NOMO-1 (cell line): ENCODE measurements at regions not wholly inside any gene's neighbourhood (a gene's known extent, or its start where the extent isn't known, plus 50 kb on each side); places are given as distances from the start of the nearest gene placed in this dataset.

Experiments
- DNase-seq, 2 experiments: peaks; one replicate each; lab custom pipeline; 2025; ENCODE audit not compliant: unreplicated experiment in 2 of 2; lab: John Stamatoyannopoulos, UW

DNA sequence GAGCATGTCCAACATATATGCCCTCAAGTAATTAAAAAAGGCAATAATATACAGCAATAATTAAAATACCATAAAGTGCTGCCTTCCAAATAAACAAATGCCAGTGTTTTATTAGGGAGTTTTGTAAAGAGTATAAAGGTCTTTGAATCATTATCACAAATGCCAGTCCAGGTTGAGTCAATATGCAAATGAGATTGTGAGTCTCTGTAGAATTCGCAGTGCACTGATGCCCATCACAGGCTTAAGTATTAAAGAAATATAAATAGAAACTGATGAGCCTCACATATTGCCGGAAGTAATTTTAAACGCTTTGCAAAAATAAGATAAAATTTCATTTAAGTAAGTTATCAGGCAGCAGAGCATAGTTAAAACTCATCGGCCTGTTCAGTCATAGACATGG, 205.0 kb upstream of the TECRL start:
- DNase-seq: no peak

DNA sequence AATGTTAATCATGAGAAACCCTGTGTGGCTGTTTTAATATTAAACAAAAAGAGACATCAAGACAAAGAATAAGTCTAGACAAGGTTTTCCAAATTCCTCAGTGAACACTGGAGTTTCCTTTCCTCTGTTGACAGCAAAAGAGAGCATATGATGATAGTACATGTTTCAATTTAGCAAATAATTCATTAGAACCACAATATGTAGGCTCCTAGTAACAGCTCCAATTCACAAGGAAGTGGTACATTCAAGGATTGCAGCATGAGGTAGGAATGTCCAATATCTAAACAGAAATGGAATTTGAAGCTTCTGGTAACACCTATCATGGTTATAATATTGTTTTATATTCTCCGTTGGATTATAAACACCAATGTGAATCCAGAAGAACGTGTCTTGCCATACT, 203.8 kb upstream of the TECRL start:
- no peak for DNase-seq

DNA sequence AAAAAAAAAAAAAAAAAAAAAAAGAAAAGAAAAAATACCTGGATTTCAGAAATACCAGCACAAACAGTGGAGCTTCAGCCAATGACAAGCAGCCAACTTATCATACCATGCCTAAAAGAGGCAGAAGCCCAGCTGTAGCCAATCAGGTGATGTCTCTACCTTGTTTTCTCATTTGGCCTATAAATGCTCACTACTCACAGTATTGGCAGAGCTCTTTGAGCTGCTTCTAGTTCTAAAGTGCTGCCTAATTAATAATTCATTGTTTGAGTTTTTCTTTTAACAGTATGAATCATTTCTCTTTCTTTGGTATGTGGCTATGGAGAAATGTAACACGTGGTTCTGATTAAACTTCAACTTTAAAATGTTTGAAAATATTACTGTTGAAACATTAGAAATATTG, 188.8 kb upstream of the TECRL start:
- DNase-seq: no peak

DNA sequence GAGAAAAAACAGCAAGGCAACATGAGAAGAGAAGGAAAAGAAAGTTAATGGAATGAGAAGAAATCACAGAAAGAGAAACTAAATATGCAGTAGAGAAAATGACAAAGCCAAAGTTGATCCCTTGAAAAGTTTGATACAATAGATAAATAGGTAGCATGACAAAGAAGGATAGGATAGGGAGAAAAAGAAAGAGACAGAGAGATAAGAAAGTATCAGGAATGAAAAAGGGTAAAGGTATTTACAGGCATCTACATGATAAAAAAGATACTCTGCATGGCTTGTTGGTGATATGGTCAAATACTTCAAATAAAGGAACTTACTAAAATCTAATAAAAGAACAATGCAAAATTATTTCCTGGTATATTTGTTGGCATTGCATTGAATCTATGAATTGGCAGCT, 185.5 kb upstream of the TECRL start:
- DNase-seq: no peak

DNA sequence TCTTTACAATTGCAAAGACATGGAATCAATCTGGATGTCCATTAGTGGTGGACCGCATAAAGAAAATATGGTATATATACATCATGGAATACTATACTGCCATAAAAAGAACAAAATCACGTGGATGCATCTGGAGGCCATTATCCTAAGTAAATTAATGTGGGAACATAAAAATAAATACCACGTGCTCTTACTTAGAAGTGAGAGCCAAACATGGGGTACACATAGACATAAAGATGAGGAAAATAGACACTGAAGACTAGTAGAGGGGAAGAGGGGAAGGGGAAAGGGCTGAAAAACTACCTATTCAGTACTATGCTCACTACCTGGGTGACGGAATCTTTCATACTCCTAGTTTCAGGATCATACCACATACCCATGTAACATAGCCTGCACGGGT, 179.3 kb upstream of the TECRL start:
- no peak for DNase-seq

DNA sequence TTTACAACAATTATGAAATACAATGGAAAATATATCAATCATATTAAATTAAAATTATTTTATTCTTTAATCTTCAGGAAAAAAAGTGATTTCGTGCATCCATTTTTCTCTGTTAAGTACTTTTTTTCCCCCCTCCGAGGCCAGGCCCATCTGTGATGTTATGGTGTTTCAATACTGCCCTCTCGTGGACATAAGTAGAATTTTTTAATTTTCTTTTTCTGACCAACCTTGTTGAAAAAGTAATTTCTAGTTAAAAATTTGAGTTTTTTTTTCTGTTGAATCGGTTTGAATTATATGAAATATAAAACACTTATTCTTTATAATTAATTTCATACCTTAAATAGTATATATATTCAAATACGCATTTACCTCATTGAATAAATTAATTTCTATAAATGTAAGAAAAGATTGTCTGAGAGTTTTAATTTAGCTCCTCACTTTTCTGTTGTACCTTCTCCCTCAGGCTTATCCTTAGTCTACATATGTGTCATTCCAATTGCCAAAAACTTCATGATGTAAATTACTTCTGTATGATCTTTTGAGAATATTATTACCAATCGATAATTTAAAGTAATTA, 175.8 kb upstream of the TECRL start:
- DNase-seq: peak; percentile 6 to 8

DNA sequence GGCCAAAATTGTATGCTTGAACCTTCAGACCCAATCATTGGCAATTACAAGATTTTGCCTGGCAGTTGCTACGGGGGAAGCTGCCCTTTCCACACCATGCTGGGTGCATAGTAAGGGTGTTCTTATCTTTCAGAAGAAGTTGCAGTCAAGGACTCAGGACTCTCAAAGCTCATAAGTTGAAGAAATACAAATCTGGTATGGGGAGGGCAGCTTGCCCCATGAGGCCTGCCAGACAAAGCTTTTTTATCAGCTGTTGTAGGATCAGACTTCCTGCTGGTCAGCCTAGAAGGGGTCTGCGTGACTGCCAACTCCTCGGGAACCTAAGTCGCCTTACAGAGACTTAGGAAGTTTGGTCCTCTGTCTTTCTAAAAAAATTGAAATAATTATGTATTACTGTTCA, 174.9 kb upstream of the TECRL start:
- no peak for DNase-seq

DNA sequence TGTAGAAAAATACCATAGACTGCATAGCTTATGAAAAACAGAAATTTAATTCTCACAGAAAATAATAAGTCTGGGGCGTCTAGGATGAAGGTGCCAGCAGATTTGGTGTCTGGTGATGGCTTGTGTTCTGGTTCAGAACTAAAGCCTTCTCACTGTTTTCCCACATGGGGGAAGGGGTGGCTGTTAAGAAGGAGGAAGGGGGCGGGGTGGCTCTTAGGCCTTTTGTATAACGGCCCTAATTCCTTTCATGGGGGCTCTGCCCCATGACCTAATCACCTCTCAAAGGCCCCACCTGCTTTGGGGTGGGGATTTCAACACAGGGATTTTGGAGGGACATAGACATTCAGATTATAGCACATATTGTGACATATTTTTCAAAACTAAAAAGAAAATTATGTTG, 173.2 kb upstream of the TECRL start:
- no peak for DNase-seq

DNA sequence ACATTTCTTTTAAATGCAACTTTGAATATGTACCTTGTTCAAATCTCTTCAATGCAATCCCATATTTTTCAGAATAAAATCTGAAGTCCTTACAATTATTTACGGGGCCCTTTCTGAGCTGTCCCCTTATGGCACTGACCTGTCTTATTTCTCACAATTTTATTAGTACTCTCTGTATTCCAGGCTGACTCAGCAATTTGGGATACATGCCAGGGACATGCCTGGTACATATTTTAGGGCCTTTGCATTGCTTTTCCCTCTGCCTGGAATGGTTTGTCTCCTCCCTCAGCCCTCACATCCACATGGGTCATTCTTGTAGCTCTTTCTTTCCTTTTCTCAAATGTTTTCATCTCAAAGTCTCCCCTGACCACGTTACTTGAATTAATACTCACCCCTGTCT, 172.2 kb upstream of the TECRL start:
- no peak for DNase-seq

DNA sequence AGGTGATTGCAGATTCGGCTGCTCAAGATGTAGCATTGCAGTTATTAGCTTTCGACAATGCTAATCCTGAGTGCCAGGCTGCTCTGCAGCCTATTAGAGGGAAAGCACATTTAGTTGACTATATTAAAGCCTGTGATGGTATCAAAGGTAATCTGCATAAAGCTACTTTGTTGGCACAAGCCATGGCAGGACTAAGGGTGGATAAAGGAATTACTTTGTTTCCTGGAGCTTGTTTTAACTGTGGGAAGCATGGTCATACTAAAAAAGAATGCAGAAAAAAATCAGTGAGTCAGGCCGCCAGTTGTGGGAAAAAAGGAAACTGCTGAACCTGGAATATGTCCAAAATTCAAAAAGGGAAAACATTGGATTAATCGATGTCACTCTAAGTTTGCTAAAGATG, 154.9 kb upstream of the TECRL start:
- DNase-seq: no peak

DNA sequence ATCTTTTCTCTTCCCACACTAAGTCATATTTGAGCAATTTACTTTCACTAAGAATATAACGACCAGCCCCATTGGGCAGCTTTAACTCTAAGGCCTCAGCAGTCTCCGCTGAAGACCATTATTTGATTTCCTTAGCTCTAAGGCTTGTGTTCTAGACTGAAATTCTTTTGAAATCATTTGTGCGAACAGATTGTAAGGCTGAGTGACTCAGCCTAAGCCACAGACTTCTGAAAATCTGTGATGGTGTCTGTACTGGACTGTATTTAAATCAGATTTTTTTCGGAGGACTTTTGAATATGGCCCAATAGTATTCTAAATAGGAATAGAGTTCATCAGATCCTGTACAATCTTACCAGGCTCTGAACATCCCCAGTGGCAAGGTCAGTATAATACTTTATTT, 150.3 kb upstream of the TECRL start:
- DNase-seq: no peak

DNA sequence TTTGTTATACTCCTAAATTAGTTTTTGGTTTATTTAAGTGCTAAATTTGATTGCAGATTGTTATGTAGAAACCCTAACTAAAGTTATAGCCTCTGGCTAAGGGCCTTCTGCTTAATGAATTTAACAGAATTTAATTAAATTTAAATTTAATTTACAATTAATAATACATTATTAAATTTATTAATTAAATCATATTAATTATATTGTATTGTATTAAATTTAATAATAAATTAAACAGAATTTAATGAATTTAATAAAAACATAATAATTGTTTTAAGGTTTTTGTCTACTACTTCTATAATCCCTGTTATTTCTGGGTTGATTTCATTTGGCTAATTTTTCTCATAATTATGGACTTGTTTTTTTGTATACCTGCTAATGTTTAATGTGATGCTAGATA, 141.9 kb upstream of the TECRL start:
- no peak for DNase-seq

DNA sequence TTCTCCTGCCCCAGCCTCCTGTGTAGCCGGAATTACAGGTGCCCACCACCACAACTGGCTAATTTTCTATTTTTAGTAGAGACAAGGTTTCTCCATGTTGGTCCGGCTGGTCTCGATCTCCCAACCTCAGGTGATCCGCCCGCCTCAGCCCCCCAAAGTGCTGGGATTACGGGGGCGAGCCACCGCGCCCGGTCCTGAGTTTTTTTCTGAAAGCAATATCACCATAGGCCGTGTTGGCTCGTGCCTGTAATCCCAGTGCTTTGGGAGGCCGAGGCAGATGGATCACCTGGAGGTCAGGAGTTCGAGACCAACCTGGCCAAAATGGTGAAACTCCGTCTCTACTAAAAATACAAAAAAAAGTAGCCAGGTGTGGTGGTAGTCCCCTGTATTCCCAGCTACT, 136.3 kb upstream of the TECRL start:
- DNase-seq: no peak

DNA sequence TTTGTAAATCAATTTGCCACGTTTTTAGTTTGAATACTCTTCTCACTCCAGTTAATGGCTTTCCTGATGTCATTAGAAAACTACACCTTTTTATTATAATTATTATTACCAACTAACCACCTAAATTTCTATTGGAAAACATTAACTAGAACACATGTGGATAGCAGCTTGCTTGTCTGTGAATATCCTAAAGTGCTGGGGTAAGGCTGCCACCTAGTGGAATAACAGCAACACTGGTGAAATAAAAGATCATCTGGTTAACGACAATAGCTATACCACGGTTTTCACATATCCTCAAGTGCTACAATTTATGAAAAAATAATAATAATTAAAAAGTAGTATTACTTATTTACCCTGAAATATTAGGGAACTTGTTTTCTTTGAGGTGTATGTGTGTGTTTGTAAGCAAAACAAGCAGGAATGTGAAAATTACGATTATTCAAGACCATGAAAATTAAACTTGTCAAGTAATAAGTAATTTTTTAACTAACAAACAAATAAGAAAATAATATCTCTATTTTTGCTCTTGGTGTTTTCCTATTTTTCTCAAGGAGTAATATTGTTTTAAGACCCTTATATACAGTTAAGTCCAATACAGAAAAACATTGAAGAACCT, 130.1 kb upstream of the TECRL start:
- peak in 1 of 2 experiments; percentile 45 for DNase-seq

DNA sequence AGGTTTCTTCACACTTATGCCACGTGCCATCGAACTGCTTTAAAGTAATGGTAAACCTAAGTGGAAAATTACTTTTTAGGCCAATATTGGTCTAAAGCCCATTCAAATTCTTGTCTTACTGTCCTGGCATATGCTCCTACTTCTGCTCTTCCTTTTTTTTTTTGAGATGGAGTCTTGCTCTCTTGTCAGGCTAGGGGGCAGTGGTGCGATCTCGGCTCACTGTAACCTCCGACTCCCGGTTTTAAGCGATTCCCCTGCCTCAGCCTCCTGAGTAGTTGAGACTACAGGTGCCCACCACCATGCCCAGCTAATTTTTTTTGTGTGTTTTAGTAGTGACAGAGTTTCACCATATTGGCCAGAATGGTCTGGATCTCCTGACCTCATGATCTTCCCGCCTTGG, 129.0 kb upstream of the TECRL start:
- no peak for DNase-seq

DNA sequence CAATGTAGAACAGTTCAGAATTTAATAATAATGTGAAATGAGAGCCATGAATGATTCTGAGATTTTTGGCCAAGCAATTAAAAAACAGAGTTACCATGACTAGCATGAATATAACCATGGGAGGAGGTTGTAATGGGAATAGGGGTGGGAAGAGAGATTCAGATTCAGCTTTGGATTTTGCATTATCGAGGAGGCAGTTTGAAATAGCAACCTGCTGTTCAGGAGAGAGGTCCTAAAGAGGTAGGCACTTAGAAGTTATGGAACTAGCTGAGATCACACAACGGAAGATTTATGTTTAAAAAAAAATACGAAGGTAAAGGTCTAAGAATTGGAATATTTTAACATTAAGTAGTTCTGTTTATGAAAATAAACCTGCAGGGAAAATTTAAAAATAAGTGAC, 124.4 kb upstream of the TECRL start:
- DNase-seq: no peak

DNA sequence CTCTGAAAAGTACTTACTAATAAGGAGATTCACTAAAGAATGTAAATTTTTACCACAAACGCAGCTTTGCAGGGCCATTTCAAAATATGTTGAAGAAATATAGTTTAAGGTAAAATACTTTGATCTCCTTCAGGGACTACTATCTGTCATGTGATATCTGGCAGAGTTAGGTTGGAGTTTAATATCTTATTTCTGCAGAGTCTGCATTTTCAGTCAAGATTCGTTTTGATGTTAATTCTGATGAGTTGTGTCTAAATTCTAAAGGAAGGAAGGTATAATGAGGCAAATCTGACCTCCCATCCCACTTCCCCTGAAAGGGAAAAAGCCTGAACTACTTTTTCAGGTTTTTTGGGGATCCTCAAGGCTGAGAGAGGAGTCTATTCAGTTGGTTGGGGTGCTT, 123.9 kb upstream of the TECRL start:
- DNase-seq: no peak

DNA sequence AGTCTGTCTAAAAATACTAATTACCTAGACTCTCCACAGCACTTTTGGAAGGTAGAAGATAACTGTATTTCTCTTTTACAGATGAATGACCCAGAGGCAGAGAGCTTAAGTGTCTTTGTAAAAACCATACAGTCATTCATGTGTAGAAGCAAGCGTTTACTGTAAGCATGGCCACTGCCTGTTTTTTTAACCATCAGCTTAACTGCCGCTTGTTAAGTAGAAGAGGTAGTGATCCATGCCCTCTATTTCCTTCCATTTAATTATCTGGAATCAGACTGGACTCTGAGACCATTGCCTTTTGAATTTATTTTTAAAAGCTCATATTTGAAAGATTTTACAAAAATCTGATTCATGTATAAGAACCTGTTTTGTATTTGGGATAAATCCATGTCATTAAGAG, 111.2 kb upstream of the TECRL start:
- no peak for DNase-seq

DNA sequence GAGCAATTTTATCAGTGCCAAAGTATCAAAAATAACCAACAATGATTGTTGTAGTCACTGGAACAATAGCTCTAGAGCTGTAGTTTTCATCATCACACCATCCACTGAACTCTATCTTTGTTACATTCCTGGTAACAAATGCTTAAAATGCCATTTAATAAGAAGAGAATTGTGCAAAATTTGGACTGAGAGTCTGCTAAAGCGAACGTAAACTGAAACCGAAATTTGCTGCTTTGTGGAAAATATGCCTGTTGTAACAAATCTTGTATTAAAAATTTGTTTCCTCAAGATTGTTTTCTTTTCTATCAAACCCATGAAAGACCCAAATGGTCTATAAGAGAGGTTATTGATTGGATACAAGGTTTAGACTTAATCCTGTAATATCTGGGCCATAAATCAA, 109.3 kb upstream of the TECRL start:
- DNase-seq: no peak

DNA sequence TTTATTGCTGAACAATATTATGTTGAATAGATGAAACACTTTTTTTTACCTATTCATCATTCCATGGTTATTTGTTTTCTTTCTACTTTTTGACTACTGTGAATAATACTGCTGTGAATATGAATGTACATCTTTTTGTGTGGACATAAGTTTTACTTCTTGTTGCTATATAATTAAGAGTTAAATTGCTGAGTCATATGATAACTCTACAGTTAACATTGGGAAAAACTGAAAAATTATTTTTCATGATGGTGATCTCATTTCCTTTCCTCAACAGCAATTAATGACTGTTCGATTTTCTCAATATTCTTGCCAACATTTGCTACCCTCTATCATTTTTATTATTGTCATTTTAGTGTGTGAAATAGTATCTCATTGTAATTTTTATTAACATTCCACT, 106.9 kb upstream of the TECRL start:
- DNase-seq: no peak

DNA sequence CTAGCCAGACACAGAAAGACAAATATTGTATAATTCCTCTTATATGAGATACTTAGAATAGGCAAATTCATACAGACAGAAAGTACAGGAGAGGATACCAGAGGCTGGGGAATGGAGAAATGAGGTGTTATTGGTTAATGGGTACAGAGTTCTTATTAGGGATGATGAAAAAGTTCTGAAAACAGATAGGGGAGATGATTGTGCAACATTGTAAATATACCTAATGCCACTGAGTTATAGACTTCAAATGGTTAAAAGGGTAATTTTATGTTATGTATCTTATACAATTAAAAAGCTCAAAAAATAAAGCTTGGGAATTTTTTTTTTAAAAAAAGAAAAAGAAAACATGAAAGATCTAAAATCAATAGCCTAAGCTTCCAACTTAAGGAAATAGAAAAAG, 98.8 kb upstream of the TECRL start:
- no peak for DNase-seq

DNA sequence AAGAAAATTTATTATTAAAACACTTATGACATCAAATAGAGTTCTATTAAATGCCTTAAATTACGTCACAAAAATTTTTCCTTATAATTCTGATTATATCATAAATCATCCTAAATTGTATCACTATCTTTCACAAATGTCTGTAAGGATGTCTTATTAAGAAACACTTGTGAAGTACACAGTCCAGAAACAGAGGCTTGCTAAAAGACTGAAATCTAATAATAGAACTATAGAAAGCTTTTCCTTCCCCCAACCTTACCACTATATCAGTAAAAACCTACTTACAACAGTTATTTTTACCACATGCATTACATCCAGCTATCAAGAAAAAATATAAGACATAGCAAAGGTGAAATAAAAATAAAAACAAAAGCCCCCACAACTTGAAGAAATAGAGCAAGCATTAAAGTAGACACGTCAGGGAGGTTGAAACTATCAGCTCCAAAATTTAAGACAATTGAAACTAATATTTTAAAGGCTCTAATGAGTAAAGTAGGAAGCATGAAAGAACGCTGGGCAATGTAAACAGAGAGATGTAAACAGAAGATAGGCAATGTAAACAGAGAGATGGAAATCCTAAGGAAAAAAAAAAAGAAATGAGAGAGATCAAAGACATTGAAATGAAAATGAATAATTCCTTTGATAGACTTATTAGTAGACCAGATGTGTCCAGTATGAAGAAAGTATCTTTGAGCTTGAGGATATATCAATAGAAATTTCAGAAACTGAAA, 94.9 kb upstream of the TECRL start:
- no peak for DNase-seq

DNA sequence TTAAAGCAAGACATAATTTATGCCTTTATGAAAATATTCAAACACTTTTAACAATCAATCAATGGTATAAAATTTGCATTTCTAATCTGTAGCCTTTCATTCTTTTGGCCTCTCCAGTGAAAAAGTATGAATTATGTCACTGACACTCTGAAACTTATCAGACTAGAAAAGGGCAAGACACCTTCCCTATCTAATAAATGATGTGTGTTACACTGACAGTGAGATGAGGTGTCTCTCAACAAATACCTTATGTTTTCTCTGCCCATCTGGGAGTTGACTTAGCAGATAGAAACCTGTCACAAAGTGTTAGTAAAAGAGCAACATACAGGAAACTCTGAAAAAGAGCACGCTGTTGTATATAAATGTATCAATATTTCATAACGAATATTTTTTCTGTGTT, 94.2 kb upstream of the TECRL start:
- DNase-seq: no peak
